Naive thymus-derived CD8-positive, alpha-beta T cell (primary cell): ENCODE measurements at regions not wholly inside any gene's neighbourhood (a gene's known extent, or its start where the extent isn't known, plus 50 kb on each side); places are given as distances from the start of the nearest gene placed in this dataset.

Source experiments
- ATAC-seq, 2 donors: fragments of 150-1000 bp; cut with Tn5 transposase in 1 of 2; sonication (Bioruptor Pico), chemical (Tn5 transposase) in 1 of 2; 1 replicate in 1 of 2; 2 replicates in 1 of 2; pipeline ENCODE4 v1.10.0; 2021; ENCODE audit warnings: mild to moderate bottlenecking in 2 of 2, moderate library complexity in 2 of 2
- POLR2A ChIA-PET: fragments of 350-600 bp; sonication (Branson Sonifier 250); formaldehyde crosslinking; loops from one replicate; lab custom pipeline; 2021; ENCODE audit warnings: antibody characterized with exemption; lab: Charles Lee
- DNase-seq, 10 donors: peaks; one replicate each; pipeline versions ENCODE4 v3.0.0 to v3.0.0-alpha.2; 2020 to 2022
- H3K27ac Mint-ChIP-seq, 10 donors: one replicate each; pipeline ENCODE4 v1.8.0; 2020 to 2022; ENCODE audit warnings: mild to moderate bottlenecking in 10 of 10, mixed read lengths in 10 of 10, moderate library complexity in 4 of 10, inconsistent platforms in 1 of 10
- H3K27me3 Mint-ChIP-seq, 5 donors: one replicate each; pipeline ENCODE4 v1.8.0; 2021 to 2022; ENCODE audit warnings: mixed read lengths in 5 of 5
- H3K36me3 Mint-ChIP-seq, 3 donors: one replicate each; pipeline ENCODE4 v1.8.0; 2020 to 2022; ENCODE audit warnings: mixed read lengths in 3 of 3, mild to moderate bottlenecking in 2 of 3, inconsistent platforms in 1 of 3
- H3K4me1 Mint-ChIP-seq, 4 donors: one replicate each; pipeline ENCODE4 v1.8.0; 2021 to 2022; ENCODE audit warnings: mixed read lengths in 4 of 4
- H3K4me3 Mint-ChIP-seq, 10 donors: one replicate each; pipeline ENCODE4 v1.8.0; 2020 to 2022; ENCODE audit warnings: mild to moderate bottlenecking in 10 of 10, mixed read lengths in 10 of 10, moderate library complexity in 6 of 10, inconsistent platforms in 1 of 10
- H3K9me3 Mint-ChIP-seq, 9 donors: one replicate each; pipeline ENCODE4 v1.8.0; 2020 to 2022; ENCODE audit warnings: mixed read lengths in 9 of 9, mild to moderate bottlenecking in 3 of 9, inconsistent platforms in 1 of 9, moderate library complexity in 1 of 9

GRCh38 chr12:4223273-4223845 lies 50.2 kb upstream of the CCND2 start:
- Mint-ChIP-seq H3K27me3 (peaks cover 0 to 5% (median 0%) of the 10 kb centered on the region in 5 donors), H3K36me3 (no peaks in the 10 kb centered on the region), H3K27ac (no peak overlapping the region), H3K9me3 (no peaks in the 10 kb centered on the region), H3K4me3 (no peak overlapping the region), H3K4me1 (peaks cover 0 to 24% (median 2%) of the 10 kb centered on the region in 4 donors)
- ATAC-seq (no peak), DNase-seq (no peak)
- POLR2A ChIA-PET, result no interaction called here

- Mint-ChIP-seq H3K4me1 (peaks cover 2 to 37% (median 9%) of the 10 kb centered on the region in 4 donors), H3K9me3 (no peaks in the 10 kb centered on the region), H3K36me3 (no peaks in the 10 kb centered on the region), H3K27ac (peak overlapping the region in 2 of 10 donors; percentile 6 to 57), H3K4me3 (no peak overlapping the region), H3K27me3 (peaks cover 0 to 5% (median 0%) of the 10 kb centered on the region in 5 donors)
- ATAC-seq (no peak), DNase-seq (no peak)
- POLR2A ChIA-PET, result no interaction called here
Observed at GRCh38 chr12:4221258-4221620, 52.3 kb upstream of the CCND2 start.

- POLR2A ChIA-PET, result no interaction called here
- Mint-ChIP-seq H3K27me3 (peaks cover 0 to 5% (median 0%) of the 10 kb centered on the region in 5 donors), H3K9me3 (no peaks in the 10 kb centered on the region), H3K4me1 (peaks cover 4 to 42% (median 13%) of the 10 kb centered on the region in 4 donors), H3K4me3 (no peak overlapping the region), H3K36me3 (no peaks in the 10 kb centered on the region), H3K27ac (peak overlapping the region in 2 of 10 donors; percentile 6 to 57)
- ATAC-seq (no peak), DNase-seq (no peak)
Observed at GRCh38 chr12:4220536-4221257, 52.9 kb upstream of the CCND2 start.

GRCh38 chr12:4217091-4217490 lies 56.5 kb upstream of the CCND2 start:
- ATAC-seq, result no peak

GRCh38 chr12:4216187-4216927 lies 57.2 kb upstream of the CCND2 start:
- POLR2A ChIA-PET, result interaction anchor here (0.6 to 1.6 kb wide), 2 partner anchors 53 to 306 kb away, joined by 3 to 4 read pairs; no protein-coding TSS in a partner anchor
- no peaks in the 10 kb centered on the region for H3K36me3 Mint-ChIP-seq
- peak overlapping the region in 6 of 10 donors; percentile 33 to 89 (median 84) for H3K27ac Mint-ChIP-seq
- DNase-seq (no peak), ATAC-seq (no peak)
- H3K9me3 Mint-ChIP-seq, result no peaks in the 10 kb centered on the region
- H3K27me3 Mint-ChIP-seq, result peaks cover 0 to 5% (median 0%) of the 10 kb centered on the region in 5 donors
- peaks cover 14 to 36% (median 29%) of the 10 kb centered on the region in 4 donors for H3K4me1 Mint-ChIP-seq
- peak overlapping the region in 1 of 10 donors; percentile 42 for H3K4me3 Mint-ChIP-seq

More at GRCh38 chr12:4217091-4217490, 56.5 kb upstream of the CCND2 start:
- Mint-ChIP-seq H3K4me3 (peak overlapping the region in 2 of 10 donors; percentile 12 to 19), H3K27me3 (peaks cover 0 to 5% (median 0%) of the 10 kb centered on the region in 5 donors), H3K27ac (peak overlapping the region in 3 of 10 donors; percentile 16 to 75 (median 42)), H3K36me3 (no peaks in the 10 kb centered on the region), H3K4me1 (peaks cover 14 to 36% (median 29%) of the 10 kb centered on the region in 4 donors), H3K9me3 (no peaks in the 10 kb centered on the region)
- POLR2A ChIA-PET, result interaction anchor here (0.6 kb wide), 1 partner anchor 307 kb away, joined by 4 read pairs; no protein-coding TSS in a partner anchor
- DNase-seq, result no peak

GRCh38 chr12:4215229-4216186 lies 58.1 kb upstream of the CCND2 start:
- DNase-seq (peak in 9 of 10 donors; percentile 12 to 67 (median 33)), ATAC-seq (peak; percentile 83 to 91)
- peak overlapping the region; percentile 66 to 89 (median 84) for H3K27ac Mint-ChIP-seq
- H3K4me3 Mint-ChIP-seq, result peak overlapping the region; percentile 46 to 79 (median 71)
- no peaks in the 10 kb centered on the region for H3K36me3 Mint-ChIP-seq
- no peaks in the 10 kb centered on the region for H3K9me3 Mint-ChIP-seq
- POLR2A ChIA-PET, result interaction anchor here (0.7 to 1.6 kb wide), 2 partner anchors 53 to 1981 kb away, joined by 3 to 4 read pairs; no protein-coding TSS in a partner anchor
- peaks cover 14 to 36% (median 29%) of the 10 kb centered on the region in 4 donors for H3K4me1 Mint-ChIP-seq
- H3K27me3 Mint-ChIP-seq, result peaks cover 0 to 5% (median 0%) of the 10 kb centered on the region in 5 donors

- DNase-seq (no peak), ATAC-seq (no peak)
- no peaks in the 10 kb centered on the region for H3K36me3 Mint-ChIP-seq
- peaks cover 0 to 3% (median 0%) of the 10 kb centered on the region in 5 donors for H3K27me3 Mint-ChIP-seq
- POLR2A ChIA-PET, result interaction anchor here (0.7 to 1.6 kb wide), 2 partner anchors 54 to 1981 kb away, joined by 3 to 4 read pairs; no protein-coding TSS in a partner anchor
- H3K4me3 Mint-ChIP-seq, result peak overlapping the region; percentile 46 to 79 (median 71)
- peak overlapping the region in 9 of 10 donors; percentile 66 to 89 (median 85) for H3K27ac Mint-ChIP-seq
- no peaks in the 10 kb centered on the region for H3K9me3 Mint-ChIP-seq
- H3K4me1 Mint-ChIP-seq, result peaks cover 13 to 36% (median 29%) of the 10 kb centered on the region in 4 donors
Observed at GRCh38 chr12:4214877-4215228, 58.7 kb upstream of the CCND2 start.

GRCh38 chr12:4213471-4213870 lies 60.1 kb upstream of the CCND2 start:
- Mint-ChIP-seq H3K9me3 (no peaks in the 10 kb centered on the region), H3K27me3 (no peaks in the 10 kb centered on the region), H3K4me3 (no peak overlapping the region), H3K4me1 (peaks cover 13 to 35% (median 28%) of the 10 kb centered on the region in 4 donors), H3K36me3 (no peaks in the 10 kb centered on the region), H3K27ac (peak overlapping the region in 1 of 10 donors; percentile 10)
- DNase-seq (no peak), ATAC-seq (no peak)
- POLR2A ChIA-PET, result interaction anchor here (1.4 kb wide), 1 partner anchor 9 kb away, joined by 5 read pairs; no protein-coding TSS in a partner anchor

GRCh38 chr12:4212845-4213244 lies 60.7 kb upstream of the CCND2 start:
- POLR2A ChIA-PET, result interaction anchor here (1.4 kb wide), 1 partner anchor 9 kb away, joined by 5 read pairs; no protein-coding TSS in a partner anchor
- Mint-ChIP-seq H3K27ac (no peak overlapping the region), H3K27me3 (no peaks in the 10 kb centered on the region), H3K4me1 (peaks cover 13 to 35% (median 28%) of the 10 kb centered on the region in 4 donors), H3K36me3 (no peaks in the 10 kb centered on the region), H3K4me3 (no peak overlapping the region), H3K9me3 (no peaks in the 10 kb centered on the region)
- ATAC-seq (no peak), DNase-seq (no peak)

- DNase-seq (no peak), ATAC-seq (no peak)
- Mint-ChIP-seq H3K4me1 (peaks cover 13 to 26% (median 20%) of the 10 kb centered on the region in 4 donors), H3K36me3 (no peaks in the 10 kb centered on the region), H3K27ac (peak overlapping the region in 1 of 10 donors; percentile 26), H3K9me3 (no peaks in the 10 kb centered on the region), H3K4me3 (no peak overlapping the region), H3K27me3 (no peaks in the 10 kb centered on the region)
- POLR2A ChIA-PET, result no interaction called here
Observed at GRCh38 chr12:4211372-4211771, 62.2 kb upstream of the CCND2 start.

GRCh38 chr12:4210183-4210582 lies 63.4 kb upstream of the CCND2 start:
- DNase-seq (no peak), ATAC-seq (no peak)
- H3K27ac Mint-ChIP-seq, result no peak overlapping the region
- peaks cover 0 to 2% (median 0%) of the 10 kb centered on the region in 5 donors for H3K27me3 Mint-ChIP-seq
- H3K9me3 Mint-ChIP-seq, result no peaks in the 10 kb centered on the region
- no peaks in the 10 kb centered on the region for H3K36me3 Mint-ChIP-seq
- peaks cover 6 to 14% (median 10%) of the 10 kb centered on the region in 4 donors for H3K4me1 Mint-ChIP-seq
- POLR2A ChIA-PET, result interaction anchor here (0.7 kb wide), 1 partner anchor 59 kb away, joined by 3 read pairs; no protein-coding TSS in a partner anchor
- no peak overlapping the region for H3K4me3 Mint-ChIP-seq
